ENCODE measurements at regions not wholly inside any gene's neighbourhood (a gene's known extent, or its start where the extent isn't known, plus 50 kb on each side); places are given as distances from the start of the nearest gene placed in this dataset.

DNA sequence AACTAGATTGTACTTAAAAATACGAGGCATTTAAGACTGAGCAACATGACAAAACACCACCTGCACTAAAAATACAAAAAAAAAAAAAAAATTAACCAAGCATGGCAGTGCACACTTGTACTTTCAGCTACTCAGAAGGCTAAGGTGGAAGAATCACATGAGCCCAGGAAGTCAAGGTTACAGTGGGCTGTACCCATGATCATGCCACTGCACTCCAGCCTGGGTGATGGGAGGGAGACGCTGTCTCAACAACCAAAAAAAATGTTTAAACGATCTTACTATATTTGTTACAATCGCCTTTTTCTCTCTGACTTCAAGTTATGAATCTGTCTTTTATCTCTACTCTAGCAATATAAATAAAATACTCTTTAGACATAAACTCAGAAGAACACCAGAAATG, 1454.3 kb downstream of the MAT2B start:
- TF ChIP-seq SIN3A (IDR thresholded peaks at IDR 0.05; ENCODE audit: borderline replicate concordance, low read depth, low read length): no peak
- no peak for TF ChIP-seq KLF16 (CRISPR knock-in tag; IDR thresholded peaks at IDR 0.05)
- TF ChIP-seq, protein P1, sequence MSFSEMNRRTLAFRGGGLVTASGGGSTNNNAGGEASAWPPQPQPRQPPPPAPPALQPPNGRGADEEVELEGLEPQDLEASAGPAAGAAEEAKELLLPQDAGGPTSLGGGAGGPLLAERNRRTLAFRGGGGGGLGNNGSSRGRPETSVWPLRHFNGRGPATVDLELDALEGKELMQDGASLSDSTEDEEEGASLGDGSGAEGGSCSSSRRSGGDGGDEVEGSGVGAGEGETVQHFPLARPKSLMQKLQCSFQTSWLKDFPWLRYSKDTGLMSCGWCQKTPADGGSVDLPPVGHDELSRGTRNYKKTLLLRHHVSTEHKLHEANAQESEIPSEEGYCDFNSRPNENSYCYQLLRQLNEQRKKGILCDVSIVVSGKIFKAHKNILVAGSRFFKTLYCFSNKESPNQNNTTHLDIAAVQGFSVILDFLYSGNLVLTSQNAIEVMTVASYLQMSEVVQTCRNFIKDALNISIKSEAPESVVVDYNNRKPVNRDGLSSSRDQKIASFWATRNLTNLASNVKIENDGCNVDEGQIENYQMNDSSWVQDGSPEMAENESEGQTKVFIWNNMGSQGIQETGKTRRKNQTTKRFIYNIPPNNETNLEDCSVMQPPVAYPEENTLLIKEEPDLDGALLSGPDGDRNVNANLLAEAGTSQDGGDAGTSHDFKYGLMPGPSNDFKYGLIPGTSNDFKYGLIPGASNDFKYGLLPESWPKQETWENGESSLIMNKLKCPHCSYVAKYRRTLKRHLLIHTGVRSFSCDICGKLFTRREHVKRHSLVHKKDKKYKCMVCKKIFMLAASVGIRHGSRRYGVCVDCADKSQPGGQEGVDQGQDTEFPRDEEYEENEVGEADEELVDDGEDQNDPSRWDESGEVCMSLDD (CRISPR knock-in tag; IDR thresholded peaks at IDR 0.05; ENCODE audit: borderline replicate concordance): no peak
- TF ChIP-seq, protein P2, sequence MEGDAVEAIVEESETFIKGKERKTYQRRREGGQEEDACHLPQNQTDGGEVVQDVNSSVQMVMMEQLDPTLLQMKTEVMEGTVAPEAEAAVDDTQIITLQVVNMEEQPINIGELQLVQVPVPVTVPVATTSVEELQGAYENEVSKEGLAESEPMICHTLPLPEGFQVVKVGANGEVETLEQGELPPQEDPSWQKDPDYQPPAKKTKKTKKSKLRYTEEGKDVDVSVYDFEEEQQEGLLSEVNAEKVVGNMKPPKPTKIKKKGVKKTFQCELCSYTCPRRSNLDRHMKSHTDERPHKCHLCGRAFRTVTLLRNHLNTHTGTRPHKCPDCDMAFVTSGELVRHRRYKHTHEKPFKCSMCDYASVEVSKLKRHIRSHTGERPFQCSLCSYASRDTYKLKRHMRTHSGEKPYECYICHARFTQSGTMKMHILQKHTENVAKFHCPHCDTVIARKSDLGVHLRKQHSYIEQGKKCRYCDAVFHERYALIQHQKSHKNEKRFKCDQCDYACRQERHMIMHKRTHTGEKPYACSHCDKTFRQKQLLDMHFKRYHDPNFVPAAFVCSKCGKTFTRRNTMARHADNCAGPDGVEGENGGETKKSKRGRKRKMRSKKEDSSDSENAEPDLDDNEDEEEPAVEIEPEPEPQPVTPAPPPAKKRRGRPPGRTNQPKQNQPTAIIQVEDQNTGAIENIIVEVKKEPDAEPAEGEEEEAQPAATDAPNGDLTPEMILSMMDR (CRISPR knock-in tag; IDR thresholded peaks at IDR 0.05): no peak
- TF ChIP-seq, protein P3, sequence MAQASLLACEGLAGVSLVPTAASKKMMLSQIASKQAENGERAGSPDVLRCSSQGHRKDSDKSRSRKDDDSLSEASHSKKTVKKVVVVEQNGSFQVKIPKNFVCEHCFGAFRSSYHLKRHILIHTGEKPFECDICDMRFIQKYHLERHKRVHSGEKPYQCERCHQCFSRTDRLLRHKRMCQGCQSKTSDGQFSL (CRISPR knock-in tag; IDR thresholded peaks at IDR 0.05): no peak
- TF ChIP-seq, protein P4, sequence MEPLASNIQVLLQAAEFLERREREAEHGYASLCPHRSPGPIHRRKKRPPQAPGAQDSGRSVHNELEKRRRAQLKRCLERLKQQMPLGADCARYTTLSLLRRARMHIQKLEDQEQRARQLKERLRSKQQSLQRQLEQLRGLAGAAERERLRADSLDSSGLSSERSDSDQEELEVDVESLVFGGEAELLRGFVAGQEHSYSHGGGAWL (CRISPR knock-in tag; IDR thresholded peaks at IDR 0.05): no peak
- no peak for TF ChIP-seq POLR2A (IDR thresholded peaks at IDR 0.05; ENCODE audit: insufficient read depth in 1 of 2, low read depth in 2 of 2, low read length in 2 of 2)
